Germinal center (tissue), 1 donor: ENCODE measurements at regions not wholly inside any gene's neighbourhood (a gene's known extent, or its start where the extent isn't known, plus 50 kb on each side); places are given as distances from the start of the nearest gene placed in this dataset.

Experiments
- DNase-seq: peaks from one replicate; pipeline ENCODE4 v3.0.0; 2012; ENCODE audit warnings: mixed read lengths, low spot score

- DNase-seq = no peak
Measured at GRCh38 chr21:28234326-28234725, 758.4 kb downstream of the LTN1 start.

- DNase-seq = no peak
Measured at GRCh38 chr21:28233536-28234220, 759.0 kb downstream of the LTN1 start.

GRCh38 chr21:28230559-28230958 is 762.1 kb downstream of the LTN1 start:
- no peak for DNase-seq

GRCh38 chr21:28229814-28230213 is 762.9 kb downstream of the LTN1 start:
- no peak for DNase-seq

- DNase-seq = no peak
Measured at GRCh38 chr21:28228636-28228995, 764.1 kb downstream of the LTN1 start.

GRCh38 chr21:28227881-28228635 is 764.6 kb downstream of the LTN1 start:
- no peak for DNase-seq

- no peak for DNase-seq
Measured at GRCh38 chr21:28226563-28226962, 766.1 kb downstream of the LTN1 start.

- DNase-seq = no peak
Measured at GRCh38 chr21:28224191-28224726, 768.4 kb downstream of the LTN1 start.

GRCh38 chr21:28221984-28222383 is 770.7 kb downstream of the LTN1 start:
- no peak for DNase-seq

GRCh38 chr21:28220680-28221079 is 772.0 kb downstream of the LTN1 start:
- DNase-seq = no peak

- DNase-seq = no peak
Measured at GRCh38 chr21:28216976-28217523, 775.6 kb downstream of the LTN1 start.

GRCh38 chr21:28215214-28215954 is 777.3 kb downstream of the LTN1 start:
- no peak for DNase-seq

- DNase-seq = no peak
Measured at GRCh38 chr21:28214786-28215185, 777.9 kb downstream of the LTN1 start.

- DNase-seq = no peak
Measured at GRCh38 chr21:28213261-28213660, 779.4 kb downstream of the LTN1 start.

- no peak for DNase-seq
Measured at GRCh38 chr21:28212061-28212460, 780.6 kb downstream of the LTN1 start.

- no peak for DNase-seq
Measured at GRCh38 chr21:28207436-28208173, 785.1 kb downstream of the LTN1 start.

- no peak for DNase-seq
Measured at GRCh38 chr21:28200726-28201125, 792.0 kb downstream of the LTN1 start.

- DNase-seq = no peak
Measured at GRCh38 chr21:28196981-28197380, 795.7 kb downstream of the LTN1 start.

GRCh38 chr21:28193189-28193588 is 799.5 kb downstream of the LTN1 start:
- DNase-seq = no peak

- no peak for DNase-seq
Measured at GRCh38 chr21:28186604-28187003, 806.1 kb downstream of the LTN1 start.

GRCh38 chr21:28181730-28182129 is 810.9 kb downstream of the LTN1 start:
- no peak for DNase-seq

GRCh38 chr21:28179136-28179535 is 813.5 kb downstream of the LTN1 start:
- DNase-seq = no peak
